ENCODE measurements at regions not wholly inside any gene's neighbourhood (a gene's known extent, or its start where the extent isn't known, plus 50 kb on each side); places are given as distances from the start of the nearest gene placed in this dataset.

- Mint-ChIP-seq H3K4me3 (no peak overlapping the region), H3K4me1 (no peaks in the 10 kb centered on the region), H3K27ac (no peak overlapping the region), H3K36me3 (ENCODE audit: low read depth) (peaks cover 11% of the 10 kb centered on the region), H3K27me3 (ENCODE audit: insufficient read depth, low read depth, poor library complexity) (peaks cover 2% of the 10 kb centered on the region), H3K9me3 (peaks cover 18% of the 10 kb centered on the region)
- H3K36me3 ChIP-seq (ENCODE audit: insufficient read depth), result no peaks in the 10 kb centered on the region
- no peak for TF ChIP-seq STAT1 (IDR thresholded peaks at IDR 0.05; ENCODE audit: unreplicated experiment)
- no peak for TF ChIP-seq EZH2 (IDR thresholded peaks at IDR 0.05; ENCODE audit: low read depth, unreplicated experiment)
- TF ChIP-seq, protein P1, sequence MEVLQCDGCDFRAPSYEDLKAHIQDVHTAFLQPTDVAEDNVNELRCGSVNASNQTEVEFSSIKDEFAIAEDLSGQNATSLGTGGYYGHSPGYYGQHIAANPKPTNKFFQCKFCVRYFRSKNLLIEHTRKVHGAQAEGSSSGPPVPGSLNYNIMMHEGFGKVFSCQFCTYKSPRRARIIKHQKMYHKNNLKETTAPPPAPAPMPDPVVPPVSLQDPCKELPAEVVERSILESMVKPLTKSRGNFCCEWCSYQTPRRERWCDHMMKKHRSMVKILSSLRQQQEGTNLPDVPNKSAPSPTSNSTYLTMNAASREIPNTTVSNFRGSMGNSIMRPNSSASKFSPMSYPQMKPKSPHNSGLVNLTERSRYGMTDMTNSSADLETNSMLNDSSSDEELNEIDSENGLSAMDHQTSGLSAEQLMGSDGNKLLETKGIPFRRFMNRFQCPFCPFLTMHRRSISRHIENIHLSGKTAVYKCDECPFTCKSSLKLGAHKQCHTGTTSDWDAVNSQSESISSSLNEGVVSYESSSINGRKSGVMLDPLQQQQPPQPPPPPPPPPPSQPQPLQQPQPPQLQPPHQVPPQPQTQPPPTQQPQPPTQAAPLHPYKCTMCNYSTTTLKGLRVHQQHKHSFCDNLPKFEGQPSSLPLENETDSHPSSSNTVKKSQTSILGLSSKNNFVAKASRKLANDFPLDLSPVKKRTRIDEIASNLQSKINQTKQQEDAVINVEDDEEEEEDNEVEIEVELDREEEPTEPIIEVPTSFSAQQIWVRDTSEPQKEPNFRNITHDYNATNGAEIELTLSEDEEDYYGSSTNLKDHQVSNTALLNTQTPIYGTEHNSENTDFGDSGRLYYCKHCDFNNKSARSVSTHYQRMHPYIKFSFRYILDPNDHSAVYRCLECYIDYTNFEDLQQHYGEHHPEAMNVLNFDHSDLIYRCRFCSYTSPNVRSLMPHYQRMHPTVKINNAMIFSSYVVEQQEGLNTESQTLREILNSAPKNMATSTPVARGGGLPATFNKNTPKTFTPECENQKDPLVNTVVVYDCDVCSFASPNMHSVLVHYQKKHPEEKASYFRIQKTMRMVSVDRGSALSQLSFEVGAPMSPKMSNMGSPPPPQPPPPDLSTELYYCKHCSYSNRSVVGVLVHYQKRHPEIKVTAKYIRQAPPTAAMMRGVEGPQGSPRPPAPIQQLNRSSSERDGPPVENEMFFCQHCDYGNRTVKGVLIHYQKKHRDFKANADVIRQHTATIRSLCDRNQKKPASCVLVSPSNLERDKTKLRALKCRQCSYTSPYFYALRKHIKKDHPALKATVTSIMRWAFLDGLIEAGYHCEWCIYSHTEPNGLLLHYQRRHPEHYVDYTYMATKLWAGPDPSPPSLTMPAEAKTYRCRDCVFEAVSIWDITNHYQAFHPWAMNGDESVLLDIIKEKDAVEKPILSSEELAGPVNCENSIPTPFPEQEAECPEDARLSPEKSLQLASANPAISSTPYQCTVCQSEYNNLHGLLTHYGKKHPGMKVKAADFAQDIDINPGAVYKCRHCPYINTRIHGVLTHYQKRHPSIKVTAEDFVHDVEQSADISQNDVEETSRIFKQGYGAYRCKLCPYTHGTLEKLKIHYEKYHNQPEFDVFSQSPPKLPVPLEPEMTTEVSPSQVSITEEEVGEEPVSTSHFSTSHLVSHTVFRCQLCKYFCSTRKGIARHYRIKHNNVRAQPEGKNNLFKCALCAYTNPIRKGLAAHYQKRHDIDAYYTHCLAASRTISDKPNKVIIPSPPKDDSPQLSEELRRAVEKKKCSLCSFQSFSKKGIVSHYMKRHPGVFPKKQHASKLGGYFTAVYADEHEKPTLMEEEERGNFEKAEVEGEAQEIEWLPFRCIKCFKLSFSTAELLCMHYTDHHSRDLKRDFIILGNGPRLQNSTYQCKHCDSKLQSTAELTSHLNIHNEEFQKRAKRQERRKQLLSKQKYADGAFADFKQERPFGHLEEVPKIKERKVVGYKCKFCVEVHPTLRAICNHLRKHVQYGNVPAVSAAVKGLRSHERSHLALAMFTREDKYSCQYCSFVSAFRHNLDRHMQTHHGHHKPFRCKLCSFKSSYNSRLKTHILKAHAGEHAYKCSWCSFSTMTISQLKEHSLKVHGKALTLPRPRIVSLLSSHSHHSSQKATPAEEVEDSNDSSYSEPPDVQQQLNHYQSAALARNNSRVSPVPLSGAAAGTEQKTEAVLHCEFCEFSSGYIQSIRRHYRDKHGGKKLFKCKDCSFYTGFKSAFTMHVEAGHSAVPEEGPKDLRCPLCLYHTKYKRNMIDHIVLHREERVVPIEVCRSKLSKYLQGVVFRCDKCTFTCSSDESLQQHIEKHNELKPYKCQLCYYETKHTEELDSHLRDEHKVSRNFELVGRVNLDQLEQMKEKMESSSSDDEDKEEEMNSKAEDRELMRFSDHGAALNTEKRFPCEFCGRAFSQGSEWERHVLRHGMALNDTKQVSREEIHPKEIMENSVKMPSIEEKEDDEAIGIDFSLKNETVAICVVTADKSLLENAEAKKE (CRISPR knock-in tag; IDR thresholded peaks at IDR 0.05), result no peak
- no peak for TF ChIP-seq CREB1 (CRISPR knock-in tag; IDR thresholded peaks at IDR 0.05; ENCODE audit: low read depth)
- no peak for TF ChIP-seq JUNB (IDR thresholded peaks at IDR 0.05; ENCODE audit: unreplicated experiment)
- no peak for TF ChIP-seq REST (IDR thresholded peaks at IDR 0.05; ENCODE audit: unreplicated experiment)
- TF ChIP-seq ETS1 (IDR thresholded peaks at IDR 0.05), result no peak
- TF ChIP-seq ZNF331 (CRISPR knock-in tag; IDR thresholded peaks at IDR 0.05; ENCODE audit: low read depth), result no peak
- no peak for TF ChIP-seq ZNF114 (CRISPR knock-in tag; IDR thresholded peaks at IDR 0.05)
- TF ChIP-seq POLR2AphosphoS5 (IDR thresholded peaks at IDR 0.05; ENCODE audit: low read depth), result no peak
- no peak for TF ChIP-seq EZH2phosphoT487 (IDR thresholded peaks at IDR 0.05; ENCODE audit: unreplicated experiment)
- TF ChIP-seq NANOG (IDR thresholded peaks at IDR 0.05; ENCODE audit: borderline replicate concordance), result no peak
- TF ChIP-seq, protein P2, sequence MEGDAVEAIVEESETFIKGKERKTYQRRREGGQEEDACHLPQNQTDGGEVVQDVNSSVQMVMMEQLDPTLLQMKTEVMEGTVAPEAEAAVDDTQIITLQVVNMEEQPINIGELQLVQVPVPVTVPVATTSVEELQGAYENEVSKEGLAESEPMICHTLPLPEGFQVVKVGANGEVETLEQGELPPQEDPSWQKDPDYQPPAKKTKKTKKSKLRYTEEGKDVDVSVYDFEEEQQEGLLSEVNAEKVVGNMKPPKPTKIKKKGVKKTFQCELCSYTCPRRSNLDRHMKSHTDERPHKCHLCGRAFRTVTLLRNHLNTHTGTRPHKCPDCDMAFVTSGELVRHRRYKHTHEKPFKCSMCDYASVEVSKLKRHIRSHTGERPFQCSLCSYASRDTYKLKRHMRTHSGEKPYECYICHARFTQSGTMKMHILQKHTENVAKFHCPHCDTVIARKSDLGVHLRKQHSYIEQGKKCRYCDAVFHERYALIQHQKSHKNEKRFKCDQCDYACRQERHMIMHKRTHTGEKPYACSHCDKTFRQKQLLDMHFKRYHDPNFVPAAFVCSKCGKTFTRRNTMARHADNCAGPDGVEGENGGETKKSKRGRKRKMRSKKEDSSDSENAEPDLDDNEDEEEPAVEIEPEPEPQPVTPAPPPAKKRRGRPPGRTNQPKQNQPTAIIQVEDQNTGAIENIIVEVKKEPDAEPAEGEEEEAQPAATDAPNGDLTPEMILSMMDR (conservative IDR thresholded peaks at IDR 0.05; ENCODE audit: low read depth in 2 of 2), result no peak
- DNase-seq (ENCODE audit: low spot score) (no peak), ATAC-seq (no peak)
- H3K9me2 ChIP-seq (ENCODE audit: insufficient read depth), result no peaks in the 10 kb centered on the region
- H3K79me2 ChIP-seq (replicated peaks; ENCODE audit: insufficient read depth), result no peaks in the 10 kb centered on the region
- no peaks in the 10 kb centered on the region for H3F3A ChIP-seq (replicated peaks; ENCODE audit: low read depth)
- no peak overlapping the region for H3K4me3 ChIP-seq
- no peak overlapping the region for H2AFZ ChIP-seq
- H3K4me1 ChIP-seq (ENCODE audit: insufficient read depth), result no peaks in the 10 kb centered on the region
- no peaks in the 10 kb centered on the region for H3K27me3 ChIP-seq (ENCODE audit: insufficient read depth)
- no peak overlapping the region for H3K4me2 ChIP-seq
- H3K27ac ChIP-seq (ENCODE audit: low read depth), result no peak overlapping the region
- no peaks in the 10 kb centered on the region for H4K20me1 ChIP-seq (replicated peaks; ENCODE audit: insufficient read depth)
Measured at GRCh38 chrY:15749533-15750433, 1225.5 kb downstream of the NLGN4Y start.
